ENCODE measurements at regions not wholly inside any gene's neighbourhood (a gene's known extent, or its start where the extent isn't known, plus 50 kb on each side); places are given as distances from the start of the nearest gene placed in this dataset.
A peak's percentile ranks its signal among the peaks of the same experiment; 100 is the strongest.
"Not testable (repeated sequence)": the region's sequence is repeated elsewhere in the genome, so short reads cannot be mapped to it uniquely, and the experiment has no call there.

DNA sequence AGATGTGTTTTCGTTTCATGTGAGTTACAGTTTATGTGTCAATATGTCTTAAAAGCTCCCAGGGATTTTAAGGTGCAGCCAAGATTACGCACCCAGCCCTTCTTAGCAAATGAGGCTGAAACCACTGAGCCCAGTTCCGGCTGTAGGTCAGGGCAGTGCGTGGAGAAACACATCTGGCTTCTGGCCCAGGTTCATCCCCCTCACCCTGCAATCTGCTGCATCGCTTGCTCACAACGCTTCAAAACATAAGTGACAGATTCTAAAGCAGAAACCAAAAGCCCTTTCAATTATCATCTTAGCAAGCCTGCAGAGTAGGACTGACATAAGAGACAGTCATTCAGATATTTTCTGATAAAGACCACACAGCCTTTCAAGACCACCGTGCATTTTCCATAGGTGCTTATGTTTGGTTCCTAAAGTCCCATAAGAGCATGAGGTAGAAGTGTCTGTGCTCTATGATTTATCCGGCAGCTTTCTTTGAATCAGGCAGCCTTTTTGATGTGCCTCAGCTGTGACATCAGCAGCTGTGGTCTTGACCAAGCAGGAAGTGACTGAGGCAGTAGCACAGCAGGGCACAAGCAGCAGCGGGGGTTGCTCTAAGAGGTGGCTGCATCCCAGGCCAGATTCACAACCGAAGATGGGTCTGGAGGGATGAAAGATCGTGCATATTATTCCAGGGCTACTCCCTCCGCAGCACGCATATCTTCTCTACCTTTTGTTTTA is 72.1 kb upstream of the LYZL2 start:
- DNase-seq (ENCODE audit: low read depth in 3 of 3): peak in 2 of 3 experiments; percentile 65 to 82

DNA sequence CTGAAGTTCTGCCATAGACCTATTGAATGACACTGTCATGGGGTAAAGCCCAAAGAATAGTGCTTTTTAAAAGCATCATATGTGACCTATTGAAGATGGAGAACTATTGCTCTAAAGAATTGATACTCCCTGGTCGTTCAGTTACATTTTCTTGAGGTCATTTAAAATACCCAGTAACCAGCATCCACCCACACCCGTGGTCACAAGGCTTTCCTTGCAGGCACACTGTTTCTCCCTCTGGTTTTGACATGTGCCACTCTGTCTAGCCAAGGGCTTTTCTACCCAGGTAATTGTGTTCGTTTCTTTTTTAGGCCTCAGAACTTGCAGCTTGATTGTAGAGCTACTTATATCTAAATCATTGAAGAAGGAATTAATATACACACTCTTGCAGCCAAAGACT is 68.3 kb upstream of the LYZL2 start:
- DNase-seq (ENCODE audit: low read depth in 3 of 3): no peak

DNA sequence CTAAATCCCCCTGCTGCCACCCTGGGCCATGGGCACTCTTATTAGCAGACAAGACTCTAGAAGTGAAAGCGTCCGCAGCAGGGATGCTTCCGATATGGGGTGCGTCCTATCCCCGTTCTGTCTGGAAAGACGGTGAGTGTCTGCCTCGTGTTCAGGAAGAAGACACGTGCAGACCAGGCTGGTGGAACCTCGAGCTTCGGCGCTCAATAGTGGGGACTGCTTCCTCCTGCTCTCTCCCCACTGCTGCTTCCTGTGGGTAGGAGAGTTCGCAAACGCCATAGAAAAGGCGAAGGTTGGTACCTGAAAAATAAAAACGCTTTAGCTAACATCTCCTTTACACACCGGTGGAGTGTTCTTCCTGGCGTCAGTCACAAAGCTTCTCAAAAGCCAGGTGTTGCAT is 67.7 kb upstream of the LYZL2 start:
- DNase-seq (ENCODE audit: low read depth in 3 of 3): not testable (repeated sequence)

DNA sequence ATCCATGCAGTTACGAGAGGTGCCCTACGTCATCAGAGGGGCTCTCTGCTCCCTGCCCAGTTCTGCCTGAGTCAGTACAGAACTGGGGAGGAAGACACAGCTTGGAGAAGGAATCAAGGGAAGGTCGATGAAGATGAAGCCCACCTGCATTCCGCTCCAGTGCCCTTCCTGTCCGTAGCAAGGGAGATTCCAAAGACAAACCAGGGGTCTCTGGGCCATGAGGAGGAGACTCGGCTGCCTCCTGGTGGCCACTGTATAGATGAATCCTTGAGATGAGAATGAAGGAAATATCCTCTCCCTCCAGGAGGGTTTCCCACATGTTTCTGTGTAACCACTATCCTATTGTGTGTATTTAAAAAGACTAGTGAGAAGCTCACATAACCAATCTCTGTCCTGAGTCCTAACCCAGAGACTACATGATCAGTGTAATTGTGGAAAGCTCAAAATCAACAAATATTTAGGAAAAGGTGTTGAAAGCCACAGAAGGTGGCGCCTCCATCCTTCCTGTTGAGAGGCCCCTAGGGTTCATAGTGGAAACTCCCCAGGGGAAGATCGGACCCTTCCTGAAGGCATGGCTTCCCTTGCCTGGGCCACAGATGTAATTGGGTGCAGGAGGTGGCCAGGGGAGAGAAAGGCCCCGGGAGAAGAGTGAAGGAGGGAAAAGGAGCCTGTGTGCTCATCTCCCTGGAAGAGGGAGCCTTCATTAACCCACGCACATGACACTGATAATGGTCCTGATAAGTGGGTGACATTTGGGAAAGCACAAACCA is 67.0 kb upstream of the LYZL2 start:
- not testable (repeated sequence) for DNase-seq (ENCODE audit: low read depth in 3 of 3)

DNA sequence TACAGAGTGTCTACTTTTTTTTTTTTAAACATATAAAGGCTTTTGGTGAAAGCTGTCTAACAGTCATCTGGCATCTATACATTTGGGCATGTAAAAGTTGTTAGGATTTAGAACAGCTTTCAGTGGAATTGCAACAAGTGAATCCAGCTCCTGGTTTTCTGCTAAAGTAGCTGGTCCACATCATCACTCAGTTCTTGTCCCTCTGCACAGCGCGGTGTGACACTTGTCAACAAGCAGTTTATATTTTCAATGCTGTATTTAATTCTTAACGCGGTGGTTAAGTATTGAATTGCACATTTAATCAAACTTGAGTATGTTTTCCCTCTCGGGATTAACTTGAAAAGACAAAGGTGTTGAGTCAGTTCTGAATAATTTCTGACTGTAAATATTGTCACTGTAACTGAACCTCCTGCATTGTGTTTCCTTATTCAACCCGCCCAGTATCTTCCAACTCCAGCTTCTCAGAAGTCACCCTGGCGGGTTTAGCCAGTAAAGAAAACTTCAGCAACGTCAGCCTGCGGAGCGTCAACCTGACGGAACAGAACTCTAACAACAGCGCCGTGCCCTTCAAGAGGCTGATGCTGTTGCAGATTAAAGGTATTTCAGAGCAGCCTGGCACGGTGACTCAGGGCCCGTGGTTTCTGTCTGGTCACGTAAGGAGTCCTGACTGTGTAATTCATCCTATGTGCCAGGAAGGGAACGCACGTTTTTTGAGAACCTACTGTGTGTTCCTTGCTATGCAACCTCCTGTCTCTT is 66.1 kb upstream of the LYZL2 start:
- DNase-seq (ENCODE audit: low read depth in 3 of 3): peak in 2 of 3 experiments; percentile 61 to 81

DNA sequence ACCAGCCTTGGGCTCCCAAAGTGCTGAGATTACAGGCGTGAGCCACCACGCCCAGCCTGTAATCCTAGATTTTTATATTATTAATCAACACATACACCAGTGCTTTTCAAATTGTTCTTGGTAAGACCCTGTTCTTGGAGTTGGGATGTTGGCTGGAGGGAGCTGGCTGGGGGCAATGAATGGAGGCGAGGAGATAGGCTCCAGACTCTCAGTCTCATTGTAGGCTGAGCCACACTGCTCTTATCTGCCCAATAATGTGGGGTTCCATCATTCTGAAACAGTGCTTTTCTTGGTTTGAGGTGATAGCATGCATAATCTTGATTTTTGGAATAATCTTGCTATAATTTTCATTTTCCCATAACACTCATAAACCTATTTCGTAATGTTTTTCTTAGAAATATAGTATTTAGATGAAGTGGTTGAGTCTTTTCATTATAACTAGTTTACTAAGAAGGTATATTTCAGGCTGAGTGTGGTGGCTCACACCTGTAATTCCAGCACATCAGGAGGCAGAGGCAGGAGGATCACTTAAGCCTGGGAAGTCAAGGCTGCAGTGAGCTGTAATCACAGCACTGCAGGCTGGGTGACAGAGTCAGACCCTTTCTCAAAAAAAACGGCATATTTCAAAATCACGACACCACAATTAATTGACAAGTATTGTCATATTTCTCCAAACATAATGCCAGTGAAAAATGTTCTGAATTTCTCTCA is 65.1 kb upstream of the LYZL2 start:
- no peak for DNase-seq (ENCODE audit: low read depth in 3 of 3)

DNA sequence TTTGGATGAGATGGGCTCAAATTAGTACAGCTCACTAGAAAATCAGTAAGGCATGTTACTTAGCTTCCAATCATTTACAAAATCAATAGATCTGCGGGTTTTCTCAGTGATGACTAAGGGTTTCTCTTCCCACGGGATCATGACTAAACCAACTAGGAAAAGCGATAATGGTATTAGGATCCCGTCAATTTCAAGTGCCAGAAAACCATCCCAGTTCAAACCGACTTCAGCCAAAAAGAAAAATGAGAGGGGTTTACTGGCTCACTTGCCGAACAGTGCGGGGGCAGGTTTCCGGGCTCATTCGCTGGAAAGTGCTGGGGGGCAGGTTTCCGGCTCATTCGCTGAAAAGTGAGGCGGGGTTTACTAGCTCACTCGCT is 62.1 kb upstream of the LYZL2 start:
- no peak for DNase-seq (ENCODE audit: low read depth in 3 of 3)

DNA sequence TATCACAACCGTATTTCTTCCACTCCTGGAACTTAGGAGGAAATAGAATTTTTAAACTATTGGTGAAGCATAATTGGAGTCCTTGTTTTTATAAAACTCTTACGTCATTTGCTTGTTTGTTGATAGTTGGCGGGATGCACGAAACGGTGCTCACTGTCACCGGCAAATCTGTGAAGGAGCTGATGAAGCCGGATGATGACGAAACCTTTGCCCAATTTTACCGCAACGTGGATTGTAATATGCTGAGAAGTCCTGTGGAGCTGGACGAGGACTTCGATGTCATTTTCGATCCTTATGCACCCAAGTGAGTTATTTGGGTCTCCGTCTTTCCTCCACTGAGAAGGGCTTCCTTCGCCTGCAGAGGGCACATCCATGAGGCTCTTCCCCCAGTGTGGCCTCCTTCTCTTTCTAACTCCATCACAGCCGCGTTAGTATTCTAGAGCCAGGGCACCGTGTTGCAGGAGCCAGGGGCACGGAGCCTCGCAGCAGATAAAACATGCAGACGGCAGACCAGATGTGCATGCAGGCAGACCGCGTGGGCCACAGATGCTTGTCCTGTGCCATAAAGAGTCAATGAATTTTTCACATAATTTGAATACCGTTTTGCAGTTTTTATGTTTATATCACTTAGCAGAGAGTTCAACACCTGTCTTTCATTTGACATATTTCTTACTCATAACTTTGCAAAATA is 61.5 kb upstream of the LYZL2 start:
- not testable (repeated sequence) for DNase-seq (ENCODE audit: low read depth in 3 of 3)

DNA sequence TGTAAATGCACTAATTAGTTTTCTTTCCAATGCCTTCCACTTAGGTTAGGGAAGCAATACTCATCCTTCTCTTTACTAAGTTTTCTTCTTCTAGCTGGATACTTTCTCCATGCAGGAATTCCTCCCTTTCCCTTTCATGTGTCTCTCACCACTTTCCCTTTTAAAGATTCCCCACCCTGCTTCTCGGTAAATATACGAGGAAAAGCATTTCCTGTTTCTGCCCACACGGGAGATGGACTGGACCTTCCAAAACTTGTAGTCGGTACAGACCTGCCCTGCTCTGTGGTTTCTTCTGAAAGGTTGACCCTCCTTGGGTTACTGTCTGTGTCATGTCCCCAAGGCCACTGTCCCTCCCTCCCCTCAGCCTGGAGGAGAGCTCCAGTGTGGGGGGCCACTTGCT is 58.9 kb upstream of the LYZL2 start:
- no peak for DNase-seq (ENCODE audit: low read depth in 3 of 3)

DNA sequence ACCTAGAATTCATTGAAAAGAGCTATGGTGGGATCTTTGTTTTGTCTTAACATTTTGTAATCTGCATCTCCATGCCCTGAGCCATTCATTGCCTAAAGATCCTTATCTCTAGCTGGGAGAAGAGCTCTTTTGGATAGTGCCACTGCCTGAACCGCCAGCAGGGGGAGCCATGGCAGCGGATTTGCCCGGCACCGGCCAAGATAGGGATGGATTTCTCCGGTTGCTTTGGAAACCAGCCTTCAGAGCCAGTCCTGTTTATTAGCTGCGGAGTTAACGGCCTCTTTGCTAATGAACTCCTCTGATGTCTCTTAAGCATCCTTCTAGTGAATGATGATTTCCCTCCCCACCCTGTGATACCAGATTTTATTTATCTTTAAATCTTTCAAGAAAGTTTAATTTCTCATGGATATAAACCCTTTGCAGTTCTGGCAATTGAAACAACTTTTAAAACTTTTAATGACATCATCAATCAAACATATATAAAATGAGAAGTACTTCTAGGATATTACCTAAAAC is 58.2 kb upstream of the LYZL2 start:
- DNase-seq (ENCODE audit: low read depth in 3 of 3): peak; percentile 69 to 79 (median 72)

DNA sequence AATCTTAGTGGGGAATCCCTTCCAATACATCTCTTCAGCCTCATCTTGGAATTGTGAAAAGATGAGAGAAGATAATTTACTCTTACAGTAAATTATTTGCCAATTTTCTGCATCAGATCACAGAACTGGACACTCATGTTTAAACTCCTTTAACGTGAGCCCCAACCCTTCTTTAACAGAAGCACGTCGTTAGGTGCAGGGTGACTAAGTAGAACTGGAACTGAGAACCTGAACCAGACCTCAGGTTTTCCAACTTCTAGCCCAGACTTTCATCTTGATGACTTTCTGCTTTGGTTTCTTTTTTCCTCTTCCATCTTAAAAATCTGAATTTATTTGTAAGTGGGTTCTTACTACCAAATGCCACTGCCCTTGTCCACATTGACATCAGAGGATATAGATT is 57.2 kb upstream of the LYZL2 start:
- DNase-seq (ENCODE audit: low read depth in 3 of 3): no peak

DNA sequence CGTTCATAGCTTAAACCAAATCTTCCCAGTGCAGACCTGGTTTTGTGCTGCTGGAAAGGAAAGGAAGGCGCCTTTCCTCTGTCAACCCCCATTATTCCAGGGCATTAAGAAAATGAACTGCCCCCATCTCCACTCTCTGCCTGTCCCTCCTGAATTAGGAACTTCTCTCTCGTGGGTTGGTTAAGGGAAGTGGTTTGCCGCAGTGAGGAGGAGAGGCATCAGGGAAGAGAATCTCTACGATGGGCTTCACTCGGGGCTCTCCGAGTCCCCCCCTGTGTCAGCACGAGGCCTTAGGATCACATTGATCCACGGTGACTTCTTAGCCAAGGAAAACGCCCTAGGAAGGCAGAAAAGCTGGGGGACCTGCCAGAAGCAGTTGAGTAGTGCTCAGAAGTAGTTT is 53.9 kb upstream of the LYZL2 start:
- DNase-seq (ENCODE audit: low read depth in 3 of 3): no peak

DNA sequence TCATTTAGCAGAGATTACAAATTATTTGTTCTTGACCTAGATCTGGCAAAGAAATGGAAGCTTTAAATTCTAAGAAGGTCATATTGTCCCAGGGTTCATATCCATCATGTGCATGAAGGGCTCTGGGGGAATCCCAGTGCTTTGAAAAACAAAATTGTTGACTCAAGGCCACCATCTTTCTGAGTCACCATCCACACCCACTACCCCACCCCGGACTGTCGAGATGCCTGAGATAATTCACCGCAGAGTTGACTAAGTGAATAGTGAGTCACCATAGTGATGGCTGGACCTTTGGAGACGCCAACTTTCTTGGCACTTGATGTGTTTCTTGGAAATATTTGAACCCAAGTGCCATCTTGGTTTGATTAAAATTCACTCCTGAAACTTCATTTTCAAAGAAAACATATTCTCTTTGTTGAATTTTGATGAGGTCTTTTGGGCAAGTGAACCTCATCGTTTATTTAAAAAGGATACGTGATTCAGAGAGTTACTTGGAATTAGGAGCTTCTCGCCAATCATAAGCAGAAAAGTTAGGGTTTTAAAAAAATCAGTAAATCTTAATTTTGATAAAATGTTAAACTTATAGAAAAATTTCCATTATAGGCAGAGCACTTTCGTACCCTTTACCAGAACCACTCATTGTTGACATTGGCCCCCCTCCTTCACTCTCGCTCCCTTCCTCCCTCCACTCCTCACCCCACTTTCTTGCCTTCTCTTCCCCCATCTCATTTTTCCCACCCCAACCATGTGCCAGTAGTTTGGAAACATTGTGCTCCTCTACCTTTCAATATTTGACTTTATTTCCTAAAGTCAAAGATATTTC is 53.0 kb upstream of the LYZL2 start:
- peak in 2 of 3 experiments; percentile 54 to 73 for DNase-seq (ENCODE audit: low read depth in 3 of 3)

DNA sequence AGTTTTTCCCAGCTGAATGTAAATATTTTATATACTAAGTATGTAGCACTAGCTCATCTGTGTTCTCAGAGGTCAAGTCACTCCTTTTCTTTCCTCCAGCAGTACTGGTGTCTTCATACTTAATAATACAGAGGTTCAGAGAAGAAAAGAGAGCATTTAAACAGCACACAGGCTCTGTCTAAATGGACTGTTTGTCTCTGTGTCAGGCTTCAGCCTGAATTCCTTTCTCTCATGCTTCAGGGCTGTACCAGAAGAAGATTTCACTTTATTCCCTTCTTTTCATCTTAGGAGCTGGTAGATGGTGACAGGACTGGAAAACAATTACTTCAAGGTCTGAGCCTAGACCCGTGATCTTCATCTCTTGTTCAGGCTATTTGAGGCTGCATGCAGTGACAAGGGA is 51.4 kb upstream of the LYZL2 start:
- no peak for DNase-seq (ENCODE audit: low read depth in 3 of 3)

All from stimulated activated CD4-positive, alpha-beta T cell treated with anti-CD3 and anti-CD28 coated beads, TNF-alpha, amount 100 ng/mL, for 24 hours (primary cell).